ENCODE measurements at regions not wholly inside any gene's neighbourhood (a gene's known extent, or its start where the extent isn't known, plus 50 kb on each side); places are given as distances from the start of the nearest gene placed in this dataset.
A peak's percentile ranks its signal among the peaks of the same experiment; 100 is the strongest.

GRCh38 chr3:124373524-124373923 lies 356.7 kb upstream of the UMPS start:
- H3K9me3 ChIP-seq: peaks cover 0 to 6% of the 10 kb centered on the region in 2 donors
- no peaks in the 10 kb centered on the region for H3K4me1 ChIP-seq
- H3K27me3 ChIP-seq: no peaks in the 10 kb centered on the region
- no peaks in the 10 kb centered on the region for H3K36me3 ChIP-seq
- no peak for TF ChIP-seq POLR2AphosphoS5 (IDR thresholded peaks at IDR 0.05)
- no peak for TF ChIP-seq CTCF (IDR thresholded peaks at IDR 0.05)
- TF ChIP-seq POLR2A (IDR thresholded peaks at IDR 0.05): no peak
- DNase-seq (ENCODE audit: low spot score in 2 of 2): no peak
- H3K27ac ChIP-seq: no peak overlapping the region
- intact Hi-C loops (cut with DNase I; ENCODE audit: low total_unique reads): no loop called here
- H3K4me3 ChIP-seq: no peak overlapping the region

GRCh38 chr3:124374583-124374982 lies 355.7 kb upstream of the UMPS start:
- Histone ChIP-seq H3K36me3 (no peaks in the 10 kb centered on the region), H3K4me3 (no peak overlapping the region), H3K4me1 (no peaks in the 10 kb centered on the region), H3K9me3 (peaks cover 0 to 6% of the 10 kb centered on the region in 2 donors), H3K27ac (no peak overlapping the region), H3K27me3 (no peaks in the 10 kb centered on the region)
- no peak for DNase-seq (ENCODE audit: low spot score in 2 of 2)
- TF ChIP-seq POLR2A (IDR thresholded peaks at IDR 0.05): no peak
- intact Hi-C loops (cut with DNase I; ENCODE audit: low total_unique reads): no loop called here

GRCh38 chr3:124381575-124382333 lies 348.5 kb upstream of the UMPS start:
- no peaks in the 10 kb centered on the region for H3K4me1 ChIP-seq
- no peaks in the 10 kb centered on the region for H3K36me3 ChIP-seq
- DNase-seq (ENCODE audit: low spot score in 2 of 2): no peak
- TF ChIP-seq CTCF (IDR thresholded peaks at IDR 0.05) (no peak), POLR2AphosphoS5 (IDR thresholded peaks at IDR 0.05) (no peak), POLR2A (IDR thresholded peaks at IDR 0.05) (no peak)
- peaks cover 0 to 6% of the 10 kb centered on the region in 2 donors for H3K9me3 ChIP-seq
- no peak overlapping the region for H3K27ac ChIP-seq
- H3K27me3 ChIP-seq: no peaks in the 10 kb centered on the region
- intact Hi-C loops (cut with DNase I; ENCODE audit: low total_unique reads): no loop called here
- no peak overlapping the region for H3K4me3 ChIP-seq

- Histone ChIP-seq H3K36me3 (no peaks in the 10 kb centered on the region), H3K27ac (no peak overlapping the region), H3K27me3 (no peaks in the 10 kb centered on the region), H3K4me3 (no peak overlapping the region), H3K9me3 (peaks cover 0 to 1% of the 10 kb centered on the region in 2 donors), H3K4me1 (no peaks in the 10 kb centered on the region)
- TF ChIP-seq CTCF (IDR thresholded peaks at IDR 0.05): no peak
- no peak for TF ChIP-seq POLR2A (IDR thresholded peaks at IDR 0.05)
- TF ChIP-seq POLR2AphosphoS5 (IDR thresholded peaks at IDR 0.05): no peak
- DNase-seq (ENCODE audit: low spot score in 2 of 2): no peak
- intact Hi-C loops (cut with DNase I; ENCODE audit: low total_unique reads): no loop called here
Measured at GRCh38 chr3:124383051-124383450, 347.2 kb upstream of the UMPS start.

GRCh38 chr3:124383846-124384466 lies 346.3 kb upstream of the UMPS start:
- Histone ChIP-seq H3K27ac (no peak overlapping the region), H3K4me3 (peak overlapping the region in 1 of 3 donors; percentile 38)

More at GRCh38 chr3:124383846-124384466, 346.3 kb upstream of the UMPS start:
- H3K9me3 ChIP-seq: no peaks in the 10 kb centered on the region
- intact Hi-C loops (cut with DNase I; ENCODE audit: low total_unique reads): no loop called here
- TF ChIP-seq POLR2AphosphoS5 (IDR thresholded peaks at IDR 0.05) (no peak), CTCF (IDR thresholded peaks at IDR 0.05) (no peak), POLR2A (IDR thresholded peaks at IDR 0.05) (no peak)
- no peak for DNase-seq (ENCODE audit: low spot score in 2 of 2)
- no peaks in the 10 kb centered on the region for H3K4me1 ChIP-seq
- no peaks in the 10 kb centered on the region for H3K36me3 ChIP-seq
- H3K27me3 ChIP-seq: no peaks in the 10 kb centered on the region
